Neural cell (in vitro differentiated cells): ENCODE measurements at regions not wholly inside any gene's neighbourhood (a gene's known extent, or its start where the extent isn't known, plus 50 kb on each side); places are given as distances from the start of the nearest gene placed in this dataset.

ENCODE experiments used
- H2AFZ ChIP-seq: fragments of 200-600, 300-800 bp; sonication (generic), shearing (Covaris generic); 2 replicates; pipeline ENCODE4 v1.6.0; 2014; ENCODE audit warnings: low read depth, mild to moderate bottlenecking, antibody characterized with exemption, low read length, moderate library complexity
- H3F3A ChIP-seq: fragments of 200-600 bp; shearing (Covaris generic); 2 replicates; pipeline ENCODE4 v1.6.1; 2016; ENCODE audit warnings: mild to moderate bottlenecking, moderate library complexity, mixed read lengths, antibody characterized with exemption, low read length; ENCODE audit not compliant: insufficient read depth, poor library complexity, severe bottlenecking
- H3K27ac ChIP-seq: fragments of 200-600, 300-800 bp; sonication (generic), shearing (Covaris generic); 2 replicates; pipeline ENCODE4 v1.5.1; 2014; ENCODE audit warnings: mild to moderate bottlenecking, low read length, moderate library complexity
- H3K27me3 ChIP-seq: fragments of 300-800, 200-600 bp; sonication (generic), shearing (Covaris generic); 2 replicates; pipeline ENCODE4 v1.6.0; 2014; ENCODE audit warnings: mild to moderate bottlenecking, low read depth, low read length, moderate library complexity; ENCODE audit not compliant: insufficient read depth
- H3K36me3 ChIP-seq: fragments of 300-800, 200-600 bp; sonication (generic), shearing (Covaris generic); 2 replicates; pipeline ENCODE4 v1.5.1; 2014; ENCODE audit warnings: mild to moderate bottlenecking, antibody characterized with exemption, low read length, moderate library complexity; ENCODE audit not compliant: insufficient read depth
- H3K4me2 ChIP-seq: fragments of 300-800, 200-600 bp; sonication (generic), shearing (Covaris generic); 2 replicates; pipeline ENCODE4 v1.6.0; 2014; ENCODE audit warnings: mild to moderate bottlenecking, low read length
- H3K4me3 ChIP-seq: fragments of 300-800, 200-600 bp; sonication (generic), shearing (Covaris generic); 2 replicates; pipeline ENCODE4 v1.5.1; 2014; ENCODE audit warnings: mild to moderate bottlenecking, low read length, moderate library complexity
- H3K79me2 ChIP-seq: fragments of 200-600 bp; shearing (Covaris generic); replicated peaks from 2 replicates; pipeline ENCODE4 v1.6.0; 2014; ENCODE audit warnings: mild to moderate bottlenecking, low read length, moderate library complexity; ENCODE audit not compliant: insufficient read depth
- H3K9ac ChIP-seq: fragments of 300-800, 200-600 bp; sonication (generic), shearing (Covaris generic); 2 replicates; pipeline ENCODE4 v1.6.1; 2016; ENCODE audit warnings: mild to moderate bottlenecking, low read length, mixed read lengths
- H3K9me2 ChIP-seq: fragments of 200-600 bp; shearing (Covaris generic); 2 replicates; pipeline ENCODE4 v1.6.1; 2016; ENCODE audit warnings: mild to moderate bottlenecking, low read length, mixed read lengths; ENCODE audit not compliant: insufficient read depth
- H3K9me3 ChIP-seq: fragments of 200-600, 300-800 bp; sonication (generic), shearing (Covaris generic); 2 replicates; pipeline ENCODE4 v1.6.1; 2016; ENCODE audit warnings: mild to moderate bottlenecking, mixed run types, low read length, moderate library complexity, mixed read lengths
- H4K20me1 ChIP-seq: fragments of 200-600 bp; shearing (Covaris generic); 2 replicates; pipeline ENCODE4 v1.6.1; 2016; ENCODE audit warnings: mild to moderate bottlenecking, mixed run types; ENCODE audit not compliant: insufficient read depth
- EP300 ChIP-seq: fragments of 450-650 bp; conservative IDR thresholded peaks from 2 replicates; pipeline ENCODE4 v1.6.1; 2014; ENCODE audit warnings: antibody characterized with exemption, mild to moderate bottlenecking, moderate library complexity; ENCODE audit not compliant: poor library complexity, severe bottlenecking
- EZH2 ChIP-seq: fragments of 200-600, 300-800 bp; shearing (Covaris generic), sonication (generic); IDR thresholded peaks from 2 replicates; pipeline ENCODE4 v1.6.1; 2014; ENCODE audit warnings: antibody characterized with exemption, low read length, borderline replicate concordance, mild to moderate bottlenecking; ENCODE audit not compliant: insufficient read depth, poor library complexity, severe bottlenecking
- MXI1 ChIP-seq: fragments of 450-650 bp; conservative IDR thresholded peaks from 2 replicates; pipeline ENCODE4 v1.6.1; 2014; ENCODE audit warnings: antibody characterized with exemption, mild to moderate bottlenecking; ENCODE audit not compliant: poor library complexity, severe bottlenecking
- POLR2AphosphoS5 ChIP-seq: IDR thresholded peaks from 2 replicates; pipeline ENCODE4 v1.6.1; 2012
- RAD21 ChIP-seq: fragments of 450-650 bp; conservative IDR thresholded peaks from 2 replicates; pipeline ENCODE4 v1.6.1; 2014; ENCODE audit warnings: antibody characterized with exemption, mild to moderate bottlenecking, moderate library complexity
- REST ChIP-seq: IDR thresholded peaks from 2 replicates; pipeline ENCODE4 v1.6.1; 2012; ENCODE audit warnings: borderline replicate concordance
- SMC3 ChIP-seq: fragments of 450-650 bp; conservative IDR thresholded peaks from 2 replicates; pipeline ENCODE4 v1.6.1; 2014; ENCODE audit warnings: antibody characterized with exemption, mild to moderate bottlenecking, moderate library complexity; ENCODE audit not compliant: poor library complexity
- TAF1 ChIP-seq: IDR thresholded peaks from 2 replicates; pipeline ENCODE4 v1.6.1; 2012; ENCODE audit warnings: low read depth
- TF ChIP-seq, protein P1 (sequence below): fragments of 450-650 bp; IDR thresholded peaks from 2 replicates; pipeline ENCODE4 v1.5.1; 2014; ENCODE audit warnings: antibody characterized with exemption, mild to moderate bottlenecking, moderate library complexity; ENCODE audit not compliant: poor library complexity, severe bottlenecking

- H3K4me3 ChIP-seq, result no peak overlapping the region
- H2AFZ ChIP-seq, result no peak overlapping the region
- TF ChIP-seq REST, result no peak
- TF ChIP-seq SMC3, result no peak
- TF ChIP-seq EZH2, result no peak
- TF ChIP-seq TAF1, result no peak
- TF ChIP-seq EP300, result no peak
- TF ChIP-seq POLR2AphosphoS5, result no peak
- no peaks in the 10 kb centered on the region for H3K9me3 ChIP-seq
- no peak overlapping the region for H3K9ac ChIP-seq
- no peaks in the 10 kb centered on the region for H3K9me2 ChIP-seq
- H3K27ac ChIP-seq, result no peak overlapping the region
- no peak overlapping the region for H3K4me2 ChIP-seq
- H3F3A ChIP-seq, result no peaks in the 10 kb centered on the region
- no peaks in the 10 kb centered on the region for H3K27me3 ChIP-seq
- no peaks in the 10 kb centered on the region for H3K79me2 ChIP-seq
- no peaks in the 10 kb centered on the region for H3K36me3 ChIP-seq
- no peaks in the 10 kb centered on the region for H4K20me1 ChIP-seq
Observed at GRCh38 chr4:35939751-35940150, 304.6 kb downstream of the ARAP2 start.

- Histone ChIP-seq H3K9ac (no peak overlapping the region), H4K20me1 (no peaks in the 10 kb centered on the region), H2AFZ (no peak overlapping the region), H3K4me2 (no peak overlapping the region), H3K79me2 (no peaks in the 10 kb centered on the region), H3K27ac (no peak overlapping the region), H3K9me2 (no peaks in the 10 kb centered on the region), H3K27me3 (no peaks in the 10 kb centered on the region), H3K4me3 (no peak overlapping the region), H3K9me3 (no peaks in the 10 kb centered on the region), H3K36me3 (no peaks in the 10 kb centered on the region), H3F3A (no peaks in the 10 kb centered on the region)
- TF ChIP-seq SMC3, result no peak
- no peak for TF ChIP-seq RAD21
- TF ChIP-seq MXI1, result no peak
- TF ChIP-seq, protein P1, sequence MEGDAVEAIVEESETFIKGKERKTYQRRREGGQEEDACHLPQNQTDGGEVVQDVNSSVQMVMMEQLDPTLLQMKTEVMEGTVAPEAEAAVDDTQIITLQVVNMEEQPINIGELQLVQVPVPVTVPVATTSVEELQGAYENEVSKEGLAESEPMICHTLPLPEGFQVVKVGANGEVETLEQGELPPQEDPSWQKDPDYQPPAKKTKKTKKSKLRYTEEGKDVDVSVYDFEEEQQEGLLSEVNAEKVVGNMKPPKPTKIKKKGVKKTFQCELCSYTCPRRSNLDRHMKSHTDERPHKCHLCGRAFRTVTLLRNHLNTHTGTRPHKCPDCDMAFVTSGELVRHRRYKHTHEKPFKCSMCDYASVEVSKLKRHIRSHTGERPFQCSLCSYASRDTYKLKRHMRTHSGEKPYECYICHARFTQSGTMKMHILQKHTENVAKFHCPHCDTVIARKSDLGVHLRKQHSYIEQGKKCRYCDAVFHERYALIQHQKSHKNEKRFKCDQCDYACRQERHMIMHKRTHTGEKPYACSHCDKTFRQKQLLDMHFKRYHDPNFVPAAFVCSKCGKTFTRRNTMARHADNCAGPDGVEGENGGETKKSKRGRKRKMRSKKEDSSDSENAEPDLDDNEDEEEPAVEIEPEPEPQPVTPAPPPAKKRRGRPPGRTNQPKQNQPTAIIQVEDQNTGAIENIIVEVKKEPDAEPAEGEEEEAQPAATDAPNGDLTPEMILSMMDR, result no peak
- TF ChIP-seq POLR2AphosphoS5, result no peak
- no peak for TF ChIP-seq REST
- TF ChIP-seq TAF1, result no peak
- no peak for TF ChIP-seq EZH2
- no peak for TF ChIP-seq EP300
Observed at GRCh38 chr4:35942092-35942491, 302.2 kb downstream of the ARAP2 start.
